NCI-H460 (cell line): ENCODE measurements at regions not wholly inside any gene's neighbourhood (a gene's known extent, or its start where the extent isn't known, plus 50 kb on each side); places are given as distances from the start of the nearest gene placed in this dataset.
"Not testable (repeated sequence)": the region's sequence is repeated elsewhere in the genome, so short reads cannot be mapped to it uniquely, and the experiment has no call there.

Experiments
- DNase-seq: peaks from one replicate; pipeline ENCODE4 v3.0.0-alpha.2; 2016; ENCODE audit warnings: low read depth; ENCODE audit errors: extremely low read depth

DNA sequence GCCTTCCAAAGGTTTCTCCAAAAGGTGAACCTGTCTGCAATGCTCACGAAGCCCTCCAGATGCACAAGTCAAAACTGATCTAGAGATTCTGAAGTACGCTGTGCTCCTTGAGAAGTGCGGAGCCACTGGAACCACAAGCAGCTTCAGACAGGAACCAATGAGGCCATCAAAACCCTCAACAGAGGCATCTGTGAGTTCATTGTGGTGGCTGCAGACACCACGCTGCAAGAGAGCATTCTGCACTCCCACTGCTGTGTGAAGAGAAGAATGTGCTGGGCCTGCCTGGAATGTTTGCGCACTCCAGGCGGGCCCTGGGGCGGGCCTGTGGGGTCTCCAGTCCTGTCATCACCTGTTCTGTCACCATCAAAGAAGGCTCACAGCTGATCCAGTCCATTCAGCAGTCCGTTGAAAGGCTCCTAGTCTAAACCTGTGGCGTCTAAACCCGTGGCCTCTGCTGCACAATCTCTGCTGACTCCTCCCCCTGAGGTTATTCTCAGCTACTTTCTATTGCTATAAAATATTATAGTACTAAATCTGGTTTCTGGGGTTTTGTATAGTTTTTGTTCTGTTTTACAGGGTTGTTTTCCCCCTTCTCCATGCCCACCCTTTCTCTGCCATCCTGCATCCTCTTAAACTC, 111.6 kb downstream of the PPIAL4A start:
- not testable (repeated sequence) for DNase-seq

- DNase-seq, result not testable (repeated sequence)
Observed at GRCh38 chr1:121003230-121003629, 113.7 kb downstream of the PPIAL4A start.

GRCh38 chr1:121006826-121007225, 117.3 kb downstream of the PPIAL4A start:
- not testable (repeated sequence) for DNase-seq

DNA sequence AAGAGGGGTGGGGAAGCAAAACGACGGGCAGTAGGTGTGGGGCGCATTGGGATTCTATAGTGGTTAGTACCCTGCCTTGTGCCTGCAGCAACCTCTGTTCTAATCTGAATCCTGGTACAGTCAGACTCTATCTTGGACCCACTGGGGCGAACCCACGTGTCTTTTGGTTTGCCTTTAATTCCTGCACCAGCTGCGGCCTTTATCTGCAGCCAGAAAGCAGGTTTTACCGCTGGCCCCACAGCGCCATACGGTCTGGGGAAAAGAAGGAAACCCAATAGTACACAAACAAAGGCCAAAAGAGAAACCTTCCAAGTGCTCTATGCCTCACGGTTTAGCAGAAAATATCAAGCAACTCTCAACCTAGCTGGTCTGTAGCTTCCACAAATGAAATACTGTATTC, 118.2 kb downstream of the PPIAL4A start:
- not testable (repeated sequence) for DNase-seq

DNA sequence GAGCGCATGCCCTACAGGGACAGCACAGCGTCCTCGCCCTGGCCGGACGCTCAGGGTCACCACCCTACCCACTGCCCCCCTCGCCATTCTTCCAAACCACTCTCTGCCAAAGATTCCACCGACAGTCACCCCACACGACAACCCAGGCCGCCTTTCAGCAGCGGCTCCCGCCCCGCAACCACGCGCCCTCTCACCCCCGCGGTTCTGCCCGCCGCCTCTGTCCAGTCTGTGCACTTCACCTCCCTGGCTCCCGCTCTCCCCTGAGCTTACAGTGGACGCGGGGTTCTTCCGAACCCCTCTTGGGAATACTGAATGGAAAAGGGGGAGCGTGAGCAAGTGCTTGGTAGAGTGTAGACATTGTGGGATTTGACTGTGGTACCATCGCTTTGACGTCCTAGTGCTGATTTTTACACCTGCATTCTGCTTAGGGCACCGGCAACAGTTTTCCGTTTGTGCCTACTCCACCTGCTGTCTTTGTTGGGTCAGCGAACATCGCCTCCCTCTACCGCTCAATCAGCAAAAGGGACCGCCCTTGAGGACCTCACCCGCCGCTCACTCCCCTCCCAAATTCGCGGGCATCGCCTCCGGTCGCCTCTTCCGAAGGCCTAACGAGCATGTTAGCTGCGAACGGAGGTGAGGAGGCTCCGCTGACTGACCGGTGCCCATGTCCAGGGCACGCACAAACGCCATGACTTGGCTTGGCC, 119.1 kb downstream of the PPIAL4A start:
- DNase-seq, result not testable (repeated sequence)

GRCh38 chr1:121009216-121010057, 119.9 kb downstream of the PPIAL4A start:
- DNase-seq, result not testable (repeated sequence)

DNA sequence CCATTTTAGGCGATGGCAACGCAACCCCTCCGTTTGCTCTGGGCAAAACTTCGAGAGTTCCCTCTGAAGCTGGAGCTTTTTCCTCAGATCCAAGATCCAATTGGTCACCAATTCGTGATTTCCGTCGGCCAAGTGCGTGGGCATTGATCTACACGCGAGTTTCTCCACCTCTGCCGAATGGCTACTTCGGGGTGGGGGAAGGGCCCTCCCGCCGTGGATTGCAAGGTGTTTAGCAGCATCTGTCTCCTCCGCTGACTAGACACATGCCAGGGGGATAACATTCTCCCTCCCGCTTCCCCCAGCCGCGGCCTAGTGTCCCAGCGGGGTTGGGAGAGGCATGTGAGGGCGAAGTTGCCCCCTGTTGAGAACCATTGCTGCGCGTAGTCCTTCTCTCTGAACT, 120.6 kb downstream of the PPIAL4A start:
- DNase-seq, result not testable (repeated sequence)

DNA sequence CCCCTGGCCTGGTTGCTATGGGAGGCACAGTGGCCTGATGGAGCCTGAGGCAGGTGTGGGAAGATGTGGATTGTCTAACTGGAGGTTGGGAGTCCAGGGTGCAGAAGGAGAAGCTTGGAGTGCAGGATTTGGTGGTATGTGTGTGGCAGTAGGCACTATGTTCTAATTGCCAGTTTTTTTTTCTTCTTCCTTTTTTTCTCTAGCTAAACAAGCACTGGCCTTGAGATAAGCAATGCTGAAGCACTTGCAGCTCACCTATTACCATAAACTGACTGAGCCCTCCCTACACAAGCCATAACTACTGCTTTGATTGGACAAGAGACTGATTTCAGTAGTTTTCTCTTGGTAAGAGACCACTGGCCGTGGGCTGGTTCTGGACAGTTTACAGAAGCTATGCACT, 123.6 kb downstream of the PPIAL4A start:
- not testable (repeated sequence) for DNase-seq

GRCh38 chr1:121016182-121017028, 126.8 kb downstream of the PPIAL4A start:
- DNase-seq, result peak; percentile 77

- not testable (repeated sequence) for DNase-seq
Observed at GRCh38 chr1:121019715-121020349, 130.3 kb downstream of the PPIAL4A start.

DNA sequence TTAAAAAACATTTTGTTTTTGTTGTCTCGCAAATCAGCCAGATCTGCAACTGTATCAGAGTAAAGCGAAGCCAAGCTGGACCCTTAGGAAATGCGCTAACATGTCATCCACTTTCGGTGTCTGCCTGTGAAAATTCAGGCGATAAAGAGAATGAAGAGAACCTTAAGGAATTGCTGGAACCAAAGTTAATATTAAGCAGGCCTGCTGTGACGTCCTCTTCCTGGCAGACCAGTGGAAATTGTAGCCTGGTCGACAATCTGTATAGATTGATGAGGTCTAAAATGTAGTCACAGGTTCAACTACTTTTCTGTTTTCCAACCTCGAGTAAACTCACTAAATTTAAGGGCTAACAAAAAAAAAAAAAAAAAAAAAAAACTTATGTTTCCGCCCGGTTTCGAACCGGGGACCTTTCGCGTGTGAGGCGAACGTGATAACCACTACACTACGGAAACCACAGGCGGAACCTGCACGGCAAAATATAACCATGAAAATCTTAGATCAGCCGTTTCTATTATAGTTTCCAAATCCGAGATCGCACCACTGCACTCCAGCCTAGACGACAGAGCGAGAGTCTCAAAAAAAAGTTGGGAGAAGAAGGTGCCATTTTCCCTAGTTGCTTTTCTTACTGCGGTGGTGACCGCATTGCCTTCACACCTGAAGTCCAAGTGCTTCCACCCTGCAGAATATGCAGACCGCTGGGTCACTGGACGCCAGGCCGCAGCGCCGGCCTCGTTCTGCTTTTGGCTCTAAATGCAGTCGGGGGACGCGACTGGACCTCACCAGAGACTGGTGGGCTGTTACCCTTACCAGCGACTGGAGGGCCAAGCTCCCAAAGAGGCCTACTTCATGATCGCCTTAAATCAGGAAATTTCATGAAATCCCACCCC, 131.0 kb downstream of the PPIAL4A start:
- DNase-seq, result peak; percentile 53

GRCh38 chr1:121021716-121022115, 132.1 kb downstream of the PPIAL4A start:
- not testable (repeated sequence) for DNase-seq

DNA sequence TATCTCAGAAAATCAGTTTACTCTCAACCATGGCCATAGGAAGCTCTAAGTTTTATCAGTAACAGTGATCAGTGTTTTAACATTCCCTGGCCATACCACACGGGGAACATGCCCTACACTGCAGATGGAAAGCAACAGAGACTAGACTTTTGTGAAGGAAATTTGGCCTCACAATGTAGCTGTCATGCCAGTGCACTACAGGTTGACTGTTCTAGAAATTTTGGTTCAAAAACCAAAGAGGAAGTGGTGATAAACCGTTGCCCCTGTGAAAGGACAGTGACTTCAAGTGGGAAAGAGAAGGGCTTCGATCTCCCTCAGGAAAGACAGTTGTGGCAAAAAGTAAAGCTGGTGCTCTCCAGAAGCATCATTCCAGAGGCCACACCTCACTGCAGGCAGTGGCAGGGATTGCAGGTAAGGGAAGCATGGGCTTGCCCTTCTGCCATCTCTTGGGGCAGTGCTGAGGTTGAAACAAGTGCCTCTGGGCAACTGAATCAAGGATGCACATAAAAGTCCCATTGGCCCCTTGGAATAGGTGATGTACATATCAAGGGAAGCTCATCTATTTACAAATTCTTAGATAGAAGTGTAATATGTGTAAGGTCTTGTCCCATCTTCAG, 143.4 kb downstream of the PPIAL4A start:
- not testable (repeated sequence) for DNase-seq

GRCh38 chr1:121036792-121037191, 147.2 kb downstream of the PPIAL4A start:
- not testable (repeated sequence) for DNase-seq

- not testable (repeated sequence) for DNase-seq
Observed at GRCh38 chr1:121040974-121041373, 143.2 kb downstream of the FAM72B start.

DNA sequence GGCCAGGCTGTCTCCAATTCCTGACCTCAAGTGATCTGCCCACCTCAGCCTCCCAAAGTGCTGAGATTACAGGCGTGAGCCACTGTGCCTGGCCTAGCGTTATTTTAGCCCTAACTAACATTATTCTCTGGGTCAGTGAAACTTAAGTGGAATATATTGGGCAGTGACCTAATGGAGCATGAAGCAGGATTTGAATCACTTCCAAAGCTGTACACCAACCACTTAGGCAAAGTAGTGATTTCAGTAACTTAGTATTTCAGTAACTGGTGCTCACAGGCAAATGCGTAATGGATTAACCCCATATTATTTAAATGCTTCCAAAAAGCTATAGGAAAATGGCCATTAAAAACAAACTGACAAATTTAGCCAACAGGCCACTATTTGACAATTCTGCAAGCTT, 142.6 kb downstream of the FAM72B start:
- DNase-seq, result not testable (repeated sequence)

GRCh38 chr1:121042882-121043281, 141.3 kb downstream of the FAM72B start:
- not testable (repeated sequence) for DNase-seq

DNA sequence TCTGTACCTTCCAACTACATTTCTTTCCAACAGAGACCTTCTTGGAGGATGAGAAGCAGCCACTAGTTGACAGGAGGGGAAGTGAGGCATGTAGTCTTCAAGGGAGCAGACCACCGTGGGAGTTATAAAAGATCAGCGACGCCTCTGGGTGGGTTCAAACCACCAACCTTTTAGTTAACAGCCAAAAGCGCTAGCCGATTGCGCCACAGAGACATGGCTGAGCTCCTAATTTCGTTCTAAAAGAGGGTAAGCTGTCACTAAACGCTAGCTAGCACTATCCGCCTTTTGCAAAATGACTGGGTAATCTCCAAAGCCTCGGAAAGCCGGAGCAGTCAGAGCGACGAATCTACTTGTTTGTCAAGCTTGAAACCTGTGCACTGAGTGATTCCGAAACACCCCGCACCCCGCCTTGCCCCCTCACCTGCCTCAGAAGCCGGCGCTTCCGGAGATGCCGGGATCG, 135.8 kb downstream of the FAM72B start:
- DNase-seq, result not testable (repeated sequence)
